ENCODE measurements at regions not wholly inside any gene's neighbourhood (a gene's known extent, or its start where the extent isn't known, plus 50 kb on each side); places are given as distances from the start of the nearest gene placed in this dataset.

DNA sequence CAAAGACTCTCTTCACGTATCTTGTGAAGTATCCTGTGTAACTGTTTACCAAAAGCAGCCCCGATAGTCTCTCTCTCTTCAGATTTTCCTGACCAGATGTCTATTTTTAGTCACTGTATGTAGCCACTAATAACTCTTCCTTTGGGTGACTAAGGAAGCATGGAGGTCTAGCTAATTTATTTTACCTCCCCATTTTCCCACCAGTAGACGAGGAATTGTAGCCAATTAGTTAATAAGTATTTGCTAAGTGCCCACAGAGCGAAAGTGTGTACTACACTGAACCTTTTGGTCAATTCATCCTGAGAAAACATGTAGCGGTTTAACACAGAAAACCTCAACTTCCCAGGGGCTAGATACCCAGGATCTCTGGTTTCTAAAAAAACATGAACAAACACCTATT is 180.6 kb downstream of the TBX18 start:
- TF ChIP-seq, protein P1, sequence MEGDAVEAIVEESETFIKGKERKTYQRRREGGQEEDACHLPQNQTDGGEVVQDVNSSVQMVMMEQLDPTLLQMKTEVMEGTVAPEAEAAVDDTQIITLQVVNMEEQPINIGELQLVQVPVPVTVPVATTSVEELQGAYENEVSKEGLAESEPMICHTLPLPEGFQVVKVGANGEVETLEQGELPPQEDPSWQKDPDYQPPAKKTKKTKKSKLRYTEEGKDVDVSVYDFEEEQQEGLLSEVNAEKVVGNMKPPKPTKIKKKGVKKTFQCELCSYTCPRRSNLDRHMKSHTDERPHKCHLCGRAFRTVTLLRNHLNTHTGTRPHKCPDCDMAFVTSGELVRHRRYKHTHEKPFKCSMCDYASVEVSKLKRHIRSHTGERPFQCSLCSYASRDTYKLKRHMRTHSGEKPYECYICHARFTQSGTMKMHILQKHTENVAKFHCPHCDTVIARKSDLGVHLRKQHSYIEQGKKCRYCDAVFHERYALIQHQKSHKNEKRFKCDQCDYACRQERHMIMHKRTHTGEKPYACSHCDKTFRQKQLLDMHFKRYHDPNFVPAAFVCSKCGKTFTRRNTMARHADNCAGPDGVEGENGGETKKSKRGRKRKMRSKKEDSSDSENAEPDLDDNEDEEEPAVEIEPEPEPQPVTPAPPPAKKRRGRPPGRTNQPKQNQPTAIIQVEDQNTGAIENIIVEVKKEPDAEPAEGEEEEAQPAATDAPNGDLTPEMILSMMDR (optimal IDR thresholded peaks at IDR 0.05 in 1 of 3, IDR thresholded peaks at IDR 0.05 in 1 of 3, conservative IDR thresholded peaks at IDR 0.05 in 1 of 3; ENCODE audit: extremely low read depth in 1 of 3, insufficient read depth in 2 of 3, low read length in 3 of 3), result no peak
- no peak for TF ChIP-seq EZH2 (IDR thresholded peaks at IDR 0.05; ENCODE audit: low read length)

Measured in keratinocyte (primary cell).